Neural progenitor cell (in vitro differentiated cells): ENCODE measurements at regions not wholly inside any gene's neighbourhood (a gene's known extent, or its start where the extent isn't known, plus 50 kb on each side); places are given as distances from the start of the nearest gene placed in this dataset.

ENCODE experiments used
- DNase-seq: peaks from one replicate; pipeline ENCODE4 v3.0.0-alpha.2; 2016; ENCODE audit warnings: low spot score
- H2AFZ ChIP-seq: fragments of 200-600 bp; sonication (generic); replicated peaks from 2 replicates; pipeline ENCODE4 v1.6.1; 2016; ENCODE audit warnings: antibody characterized with exemption
- H3F3A ChIP-seq: fragments of 200-600 bp; sonication (generic); 2 replicates; pipeline ENCODE4 v1.6.1; 2016; ENCODE audit warnings: antibody characterized with exemption, low read depth
- H3K27ac ChIP-seq: fragments of 200-600 bp; sonication (generic); 2 replicates; pipeline ENCODE4 v1.5.1; 2016; ENCODE audit warnings: mild to moderate bottlenecking
- H3K27me3 ChIP-seq: fragments of 200-600 bp; sonication (generic); 2 replicates; pipeline ENCODE4 v1.6.1; 2016; ENCODE audit warnings: mild to moderate bottlenecking, moderate library complexity
- H3K36me3 ChIP-seq: fragments of 200-600 bp; sonication (generic); 2 replicates; pipeline ENCODE4 v1.5.1; 2016
- H3K4me1 ChIP-seq: fragments of 200-600 bp; sonication (generic); 2 replicates; pipeline ENCODE4 v1.6.1; 2016; ENCODE audit warnings: mixed run types
- H3K4me2 ChIP-seq: fragments of 200-600 bp; sonication (generic); 2 replicates; pipeline ENCODE4 v1.6.1; 2016
- H3K4me3 ChIP-seq: fragments of 200-600 bp; sonication (generic); 2 replicates; pipeline ENCODE4 v1.5.1; 2016
- H3K79me2 ChIP-seq: fragments of 200-600 bp; sonication (generic); 2 replicates; pipeline ENCODE4 v1.6.1; 2016; ENCODE audit warnings: low read depth
- H3K9ac ChIP-seq: fragments of 200-600 bp; sonication (generic); 2 replicates; pipeline ENCODE4 v1.6.1; 2016
- H3K9me3 ChIP-seq: fragments of 200-600 bp; sonication (generic); 2 replicates; pipeline ENCODE4 v1.5.1; 2016; ENCODE audit warnings: low read depth
- H4K20me1 ChIP-seq: fragments of 200-600 bp; sonication (generic); 2 replicates; pipeline ENCODE4 v1.6.1; 2016; ENCODE audit warnings: low read depth
- H3K27ac Mint-ChIP-seq: 3 replicates; pipeline ENCODE4 v1.8.0; 2021; ENCODE audit warnings: mixed read lengths
- H3K27me3 Mint-ChIP-seq: 2 replicates; pipeline ENCODE4 v1.8.0; 2022; ENCODE audit warnings: low read depth, mild to moderate bottlenecking, inconsistent platforms, moderate library complexity, mixed read lengths; ENCODE audit not compliant: insufficient read depth
- H3K36me3 Mint-ChIP-seq: 3 replicates; pipeline ENCODE4 v1.8.0; 2021; ENCODE audit warnings: mixed read lengths
- H3K4me1 Mint-ChIP-seq: 3 replicates; pipeline ENCODE4 v1.8.0; 2021; ENCODE audit warnings: mixed read lengths
- H3K4me3 Mint-ChIP-seq: 3 replicates; pipeline ENCODE4 v1.8.0; 2021; ENCODE audit warnings: mild to moderate bottlenecking, moderate library complexity, mixed read lengths
- H3K9me3 Mint-ChIP-seq: 3 replicates; pipeline ENCODE4 v1.8.0; 2020; ENCODE audit warnings: mixed read lengths
- EZH2 ChIP-seq: fragments of 200-600 bp; sonication (generic); IDR thresholded peaks from 2 replicates; pipeline ENCODE4 v1.6.1; 2017; ENCODE audit warnings: antibody characterized with exemption, mild to moderate bottlenecking, moderate library complexity
- EZH2phosphoT487 ChIP-seq: fragments of 200-600 bp; sonication (generic); IDR thresholded peaks from 2 replicates; pipeline ENCODE4 v1.6.1; 2017; ENCODE audit warnings: antibody characterized with exemption
- TF ChIP-seq, protein P1 (sequence below): fragments of 200-600 bp; sonication (generic); IDR thresholded peaks from 2 replicates; pipeline ENCODE4 v1.5.1; 2017; ENCODE audit warnings: antibody characterized with exemption, mild to moderate bottlenecking

DNA sequence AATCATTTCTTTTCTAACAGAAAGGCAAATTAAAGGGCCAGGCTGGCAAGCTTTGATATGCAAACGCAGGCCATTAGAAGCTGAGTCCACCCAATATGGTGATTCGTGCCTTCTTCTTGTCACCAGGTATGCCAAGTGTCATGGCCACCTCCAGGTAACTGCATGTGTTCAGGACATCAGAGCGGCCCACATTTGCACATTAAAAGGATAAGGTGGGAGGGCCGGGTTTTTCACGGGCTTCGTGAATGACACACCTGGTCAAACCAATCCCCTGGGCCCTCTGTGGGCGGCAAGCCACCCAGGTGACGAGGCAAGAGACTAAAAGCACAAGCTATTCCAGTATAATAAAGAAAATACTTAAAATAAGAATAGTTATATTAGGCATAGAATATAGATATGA, 75.9 kb upstream of the TSPAN11 start:
- no peak for DNase-seq
- H3K36me3 ChIP-seq: no peaks in the 10 kb centered on the region
- H3K4me2 ChIP-seq: no peak overlapping the region

DNA sequence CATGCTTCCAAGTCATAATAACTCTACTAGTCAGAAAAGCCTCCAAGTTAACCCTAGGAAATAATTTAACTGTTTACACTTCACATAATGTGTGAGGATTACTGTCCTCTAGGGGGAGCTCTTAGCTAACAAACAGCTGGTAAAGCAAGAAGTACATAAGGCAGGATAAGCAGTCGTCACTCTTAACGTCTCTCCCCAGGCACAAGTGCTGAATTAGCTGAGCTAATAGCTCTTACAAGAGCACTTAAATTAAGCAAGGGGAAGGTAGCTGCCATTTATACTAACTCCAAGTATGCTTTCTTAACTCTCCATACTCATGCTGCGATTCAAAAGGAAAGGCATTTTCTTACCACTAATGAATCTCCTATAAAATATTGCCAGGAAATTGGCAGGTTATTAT, 79.3 kb upstream of the TSPAN11 start:
- Mint-ChIP-seq H3K4me1 (peaks cover 11% of the 10 kb centered on the region), H3K36me3 (no peaks in the 10 kb centered on the region), H3K9me3 (no peaks in the 10 kb centered on the region), H3K4me3 (no peak overlapping the region), H3K27ac (no peak overlapping the region), H3K27me3 (peaks cover 7% of the 10 kb centered on the region)
- DNase-seq: peak; percentile 83
- TF ChIP-seq, protein P1, sequence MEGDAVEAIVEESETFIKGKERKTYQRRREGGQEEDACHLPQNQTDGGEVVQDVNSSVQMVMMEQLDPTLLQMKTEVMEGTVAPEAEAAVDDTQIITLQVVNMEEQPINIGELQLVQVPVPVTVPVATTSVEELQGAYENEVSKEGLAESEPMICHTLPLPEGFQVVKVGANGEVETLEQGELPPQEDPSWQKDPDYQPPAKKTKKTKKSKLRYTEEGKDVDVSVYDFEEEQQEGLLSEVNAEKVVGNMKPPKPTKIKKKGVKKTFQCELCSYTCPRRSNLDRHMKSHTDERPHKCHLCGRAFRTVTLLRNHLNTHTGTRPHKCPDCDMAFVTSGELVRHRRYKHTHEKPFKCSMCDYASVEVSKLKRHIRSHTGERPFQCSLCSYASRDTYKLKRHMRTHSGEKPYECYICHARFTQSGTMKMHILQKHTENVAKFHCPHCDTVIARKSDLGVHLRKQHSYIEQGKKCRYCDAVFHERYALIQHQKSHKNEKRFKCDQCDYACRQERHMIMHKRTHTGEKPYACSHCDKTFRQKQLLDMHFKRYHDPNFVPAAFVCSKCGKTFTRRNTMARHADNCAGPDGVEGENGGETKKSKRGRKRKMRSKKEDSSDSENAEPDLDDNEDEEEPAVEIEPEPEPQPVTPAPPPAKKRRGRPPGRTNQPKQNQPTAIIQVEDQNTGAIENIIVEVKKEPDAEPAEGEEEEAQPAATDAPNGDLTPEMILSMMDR: peak; percentile 98
- TF ChIP-seq EZH2: no peak
- no peak for TF ChIP-seq EZH2phosphoT487
- Histone ChIP-seq H2AFZ (no peak overlapping the region), H3K79me2 (no peaks in the 10 kb centered on the region), H4K20me1 (no peaks in the 10 kb centered on the region), H3K36me3 (no peaks in the 10 kb centered on the region), H3F3A (no peaks in the 10 kb centered on the region), H3K4me1 (peaks cover 5% of the 10 kb centered on the region), H3K9ac (no peak overlapping the region), H3K4me3 (no peak overlapping the region), H3K9me3 (no peaks in the 10 kb centered on the region), H3K4me2 (no peak overlapping the region), H3K27ac (no peak overlapping the region), H3K27me3 (no peaks in the 10 kb centered on the region)

More for the DNA sequence above, 75.9 kb upstream of the TSPAN11 start:
- H3K36me3 Mint-ChIP-seq: no peaks in the 10 kb centered on the region
- Histone ChIP-seq H3K9ac (no peak overlapping the region), H3K27me3 (no peaks in the 10 kb centered on the region), H3K9me3 (no peaks in the 10 kb centered on the region), H2AFZ (no peak overlapping the region), H3K27ac (no peak overlapping the region), H3K4me3 (no peak overlapping the region), H4K20me1 (no peaks in the 10 kb centered on the region), H3K4me1 (peaks cover 5% of the 10 kb centered on the region), H3K79me2 (no peaks in the 10 kb centered on the region), H3F3A (no peaks in the 10 kb centered on the region)
- peaks cover 3% of the 10 kb centered on the region for H3K27me3 Mint-ChIP-seq
- peaks cover 11% of the 10 kb centered on the region for H3K4me1 Mint-ChIP-seq
- H3K4me3 Mint-ChIP-seq: no peak overlapping the region
- no peaks in the 10 kb centered on the region for H3K9me3 Mint-ChIP-seq
- TF ChIP-seq EZH2: no peak
- TF ChIP-seq EZH2phosphoT487: no peak
- TF ChIP-seq, protein P1: no peak
- no peak overlapping the region for H3K27ac Mint-ChIP-seq

DNA sequence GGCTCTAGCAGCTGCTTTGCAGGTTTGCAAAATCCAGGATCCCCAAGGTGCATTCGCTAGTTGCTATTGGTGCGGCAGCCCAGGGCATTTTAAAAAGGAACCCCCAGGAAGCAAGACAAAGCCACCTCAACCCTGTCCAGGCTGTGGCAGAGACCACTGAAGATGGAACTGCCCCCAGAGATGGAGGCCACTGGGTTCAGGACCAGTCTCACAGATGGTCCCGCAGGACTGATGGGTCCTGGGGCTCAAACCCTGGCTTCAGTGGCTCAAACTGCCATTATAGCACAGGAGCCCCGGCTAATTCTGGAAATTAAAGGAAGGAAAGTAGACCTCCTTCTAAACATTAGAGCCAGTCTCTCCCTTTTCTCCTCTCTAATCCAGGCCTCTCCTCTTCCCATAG, 79.8 kb upstream of the TSPAN11 start:
- H3F3A ChIP-seq: no peaks in the 10 kb centered on the region
- no peaks in the 10 kb centered on the region for H4K20me1 ChIP-seq
- H3K9me3 ChIP-seq: no peaks in the 10 kb centered on the region
- H3K4me1 ChIP-seq: peaks cover 2% of the 10 kb centered on the region
- Mint-ChIP-seq H3K27me3 (peaks cover 7% of the 10 kb centered on the region), H3K4me1 (peaks cover 9% of the 10 kb centered on the region), H3K4me3 (no peak overlapping the region), H3K27ac (no peak overlapping the region), H3K36me3 (no peaks in the 10 kb centered on the region), H3K9me3 (no peaks in the 10 kb centered on the region)
- H2AFZ ChIP-seq: no peak overlapping the region
- no peaks in the 10 kb centered on the region for H3K36me3 ChIP-seq
- H3K4me2 ChIP-seq: no peak overlapping the region
- no peak overlapping the region for H3K27ac ChIP-seq
- H3K9ac ChIP-seq: no peak overlapping the region
- H3K27me3 ChIP-seq: no peaks in the 10 kb centered on the region
- no peak overlapping the region for H3K4me3 ChIP-seq
- no peak for TF ChIP-seq EZH2
- TF ChIP-seq, protein P1: no peak
- TF ChIP-seq EZH2phosphoT487: no peak
- no peak for DNase-seq
- H3K79me2 ChIP-seq: no peaks in the 10 kb centered on the region

DNA sequence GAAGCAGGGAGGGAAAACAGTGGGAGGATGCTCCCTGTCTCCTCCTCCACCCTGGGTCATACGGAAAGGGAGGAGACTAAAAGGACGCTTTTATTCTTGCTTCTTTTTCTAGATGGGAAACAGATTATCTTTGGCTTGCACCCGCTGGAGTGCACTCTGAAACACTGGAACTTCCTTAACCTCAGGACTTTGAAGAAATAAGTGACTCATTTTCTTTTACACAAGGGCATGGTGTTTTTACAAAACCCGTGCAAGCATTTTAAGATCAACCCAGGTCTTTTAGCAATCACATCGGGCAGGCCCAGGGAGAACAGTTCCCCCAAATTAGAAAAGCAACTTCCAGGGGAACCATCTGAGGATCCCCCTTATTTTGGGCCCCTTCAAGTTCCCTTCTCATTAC, 80.9 kb upstream of the TSPAN11 start:
- Histone ChIP-seq H2AFZ (no peak overlapping the region), H3K9me3 (no peaks in the 10 kb centered on the region), H3K4me1 (no peaks in the 10 kb centered on the region), H4K20me1 (no peaks in the 10 kb centered on the region), H3K36me3 (no peaks in the 10 kb centered on the region), H3K79me2 (no peaks in the 10 kb centered on the region), H3K4me2 (no peak overlapping the region), H3F3A (no peaks in the 10 kb centered on the region), H3K27me3 (no peaks in the 10 kb centered on the region), H3K4me3 (no peak overlapping the region), H3K27ac (no peak overlapping the region), H3K9ac (no peak overlapping the region)
- Mint-ChIP-seq H3K27me3 (peaks cover 6% of the 10 kb centered on the region), H3K4me3 (no peak overlapping the region), H3K36me3 (no peaks in the 10 kb centered on the region), H3K4me1 (peaks cover 3% of the 10 kb centered on the region), H3K9me3 (no peaks in the 10 kb centered on the region), H3K27ac (no peak overlapping the region)
- no peak for TF ChIP-seq EZH2phosphoT487
- TF ChIP-seq EZH2: no peak
- TF ChIP-seq, protein P1: no peak
- no peak for DNase-seq
